WTC11 (cell line): ENCODE measurements at regions not wholly inside any gene's neighbourhood (a gene's known extent, or its start where the extent isn't known, plus 50 kb on each side); places are given as distances from the start of the nearest gene placed in this dataset.

Experiments used
- ATAC-seq: fragments of 200-7000 bp; cut with Tn5 transposase; 2 replicates; pipeline ENCODE4 v1.10.0; 2021; ENCODE audit warnings: mild to moderate bottlenecking, moderate library complexity
- CTCF ChIA-PET: fragments of 300-600 bp; sonication (Branson Sonifier 250); formaldehyde crosslinking; loops from one replicate; lab custom pipeline; 2021; ENCODE audit warnings: antibody characterized with exemption; lab: Charles Lee
- POLR2A ChIA-PET: fragments of 350-600 bp; sonication (Branson Sonifier 250); formaldehyde crosslinking; loops from one replicate; lab custom pipeline; 2021; ENCODE audit warnings: antibody characterized with exemption; lab: Charles Lee
- DNase-seq: peaks from one replicate; pipeline ENCODE4 v3.0.0; 2021; ENCODE audit warnings: low spot score
- H3K27ac Mint-ChIP-seq: 2 replicates; pipeline ENCODE4 v1.8.0; 2021; ENCODE audit warnings: mixed read lengths
- H3K27me3 Mint-ChIP-seq: 2 replicates; pipeline ENCODE4 v1.8.0; 2021; ENCODE audit warnings: low read depth, mild to moderate bottlenecking, moderate library complexity, mixed read lengths
- H3K36me3 Mint-ChIP-seq: 2 replicates; pipeline ENCODE4 v1.8.0; 2021; ENCODE audit warnings: mixed read lengths
- H3K4me1 Mint-ChIP-seq: 2 replicates; pipeline ENCODE4 v1.8.0; 2022; ENCODE audit warnings: mixed read lengths
- H3K4me3 Mint-ChIP-seq: 2 replicates; pipeline ENCODE4 v1.8.0; 2021; ENCODE audit warnings: mild to moderate bottlenecking, moderate library complexity, mixed read lengths
- H3K9me3 Mint-ChIP-seq: 2 replicates; pipeline ENCODE4 v1.8.0; 2021; ENCODE audit warnings: mixed read lengths
- CREB1 ChIP-seq: sonication (generic); formaldehyde crosslinking; IDR thresholded peaks from 2 replicates; pipeline ENCODE4 v1.8.0; 2023; ENCODE audit warnings: mild to moderate bottlenecking, missing genetic modification reagents
- ELF4 ChIP-seq: sonication (generic); formaldehyde crosslinking; IDR thresholded peaks from 2 replicates; pipeline ENCODE4 v1.8.1; 2022; ENCODE audit warnings: low read depth, mild to moderate bottlenecking, moderate library complexity, missing genetic modification reagents
- EMX1 ChIP-seq: fragments of 250-450 bp; sonication (Bioruptor Pico); IDR thresholded peaks from 2 replicates; pipeline ENCODE4 v1.8.0; 2021; ENCODE audit warnings: mild to moderate bottlenecking
- FOXJ3 ChIP-seq: sonication (generic); formaldehyde crosslinking; IDR thresholded peaks from 2 replicates; pipeline ENCODE4 v1.9.0; 2021; ENCODE audit warnings: missing genetic modification reagents, mild to moderate bottlenecking, borderline replicate concordance
- FOXK1 ChIP-seq: sonication (generic); formaldehyde crosslinking; IDR thresholded peaks from 2 replicates; pipeline ENCODE4 v1.8.0; 2022; ENCODE audit warnings: mild to moderate bottlenecking, moderate library complexity, missing genetic modification reagents
- FOXP1 ChIP-seq: sonication (generic); formaldehyde crosslinking; IDR thresholded peaks from 2 replicates; pipeline ENCODE4 v1.8.0; 2022; ENCODE audit warnings: missing genetic modification reagents, mild to moderate bottlenecking, moderate library complexity, borderline replicate concordance
- GABPB1 ChIP-seq: sonication (generic); formaldehyde crosslinking; IDR thresholded peaks from 2 replicates; pipeline ENCODE4 v1.8.1; 2023; ENCODE audit warnings: mild to moderate bottlenecking, missing genetic modification reagents
- NR2C2 ChIP-seq: sonication (generic); formaldehyde crosslinking; IDR thresholded peaks from 2 replicates; pipeline ENCODE4 v1.8.0; 2022; ENCODE audit warnings: mild to moderate bottlenecking, missing genetic modification reagents
- RELA ChIP-seq: sonication (generic); formaldehyde crosslinking; IDR thresholded peaks from 2 replicates; pipeline ENCODE4 v1.8.1; 2022; ENCODE audit warnings: missing genetic modification reagents, mild to moderate bottlenecking, borderline replicate concordance
- ZNF138 ChIP-seq: sonication (generic); formaldehyde crosslinking; conservative IDR thresholded peaks from 2 replicates; pipeline ENCODE4 v1.8.1; 2022; ENCODE audit warnings: mild to moderate bottlenecking, moderate library complexity, missing genetic modification reagents
- ZNF219 ChIP-seq: sonication (generic); formaldehyde crosslinking; IDR thresholded peaks from 2 replicates; pipeline ENCODE4 v1.8.0; 2023; ENCODE audit warnings: missing genetic modification reagents, mild to moderate bottlenecking, borderline replicate concordance
- ZNF423 ChIP-seq: fragments of 250-450 bp; sonication (Bioruptor Pico); IDR thresholded peaks from 2 replicates; pipeline ENCODE4 v2.1.2; 2022; ENCODE audit warnings: mild to moderate bottlenecking, moderate library complexity
- TF ChIP-seq, protein P1 (sequence below): fragments of 250-450 bp; sonication (Bioruptor Pico); IDR thresholded peaks from 2 replicates; pipeline ENCODE4 v1.9.0; 2021; ENCODE audit warnings: mild to moderate bottlenecking, borderline replicate concordance
- TF ChIP-seq, protein P2 (sequence below): fragments of 250-450 bp; sonication (Bioruptor Pico); IDR thresholded peaks from 2 replicates; pipeline ENCODE4 v1.9.0; 2021; ENCODE audit warnings: mild to moderate bottlenecking
- TF ChIP-seq, protein P3 (sequence below): sonication (generic); formaldehyde crosslinking; IDR thresholded peaks from 2 replicates; pipeline ENCODE4 v1.8.1; 2023; ENCODE audit warnings: mild to moderate bottlenecking, missing genetic modification reagents
- TF ChIP-seq, protein P4 (sequence below): fragments of 250-450 bp; sonication (Bioruptor Pico); conservative IDR thresholded peaks from 2 replicates; pipeline ENCODE4 v1.9.0; 2021; ENCODE audit warnings: mild to moderate bottlenecking
- TF ChIP-seq, protein P5 (sequence below): sonication (generic); formaldehyde crosslinking; IDR thresholded peaks from 2 replicates; pipeline ENCODE4 v1.8.1; 2022; ENCODE audit warnings: low read depth, missing genetic modification reagents, borderline replicate concordance
- TF ChIP-seq, protein P6 (sequence below): fragments of 200-600 bp; IDR thresholded peaks from 2 replicates; pipeline ENCODE4 v1.8.0; 2022; ENCODE audit warnings: antibody characterized with exemption

DNA sequence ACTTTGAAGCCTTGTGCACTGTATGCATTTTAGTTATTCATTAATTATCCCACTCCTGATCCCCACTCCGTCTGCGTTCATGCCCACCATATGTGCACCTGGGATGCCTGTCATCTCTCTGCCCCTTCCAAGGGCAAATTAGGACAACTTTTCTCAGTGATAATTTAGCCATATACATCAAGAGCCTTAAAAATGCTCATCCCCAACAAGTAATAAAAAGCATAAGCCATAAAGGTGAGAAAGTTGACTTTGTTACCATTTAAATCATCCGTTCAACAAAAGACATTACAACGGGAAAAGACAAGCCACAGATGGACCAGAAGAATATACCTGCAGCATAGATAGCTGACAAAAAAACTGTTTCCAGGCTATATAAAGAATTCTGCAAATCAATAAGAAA is 131.4 kb upstream of the LINGO1 start:
- Mint-ChIP-seq H3K4me3 (no peak overlapping the region), H3K9me3 (no peaks in the 10 kb centered on the region), H3K27ac (no peak overlapping the region), H3K36me3 (no peaks in the 10 kb centered on the region), H3K4me1 (peaks cover 30% of the 10 kb centered on the region), H3K27me3 (no peaks in the 10 kb centered on the region)
- CTCF ChIA-PET, result interaction anchor here (1.0 to 1.2 kb wide), 2 partner anchors 20 to 57 kb away, joined by 3 read pairs; no protein-coding TSS in a partner anchor
- DNase-seq (no peak), ATAC-seq (no peak)
- POLR2A ChIA-PET, result no interaction called here
- TF ChIP-seq, protein P1, sequence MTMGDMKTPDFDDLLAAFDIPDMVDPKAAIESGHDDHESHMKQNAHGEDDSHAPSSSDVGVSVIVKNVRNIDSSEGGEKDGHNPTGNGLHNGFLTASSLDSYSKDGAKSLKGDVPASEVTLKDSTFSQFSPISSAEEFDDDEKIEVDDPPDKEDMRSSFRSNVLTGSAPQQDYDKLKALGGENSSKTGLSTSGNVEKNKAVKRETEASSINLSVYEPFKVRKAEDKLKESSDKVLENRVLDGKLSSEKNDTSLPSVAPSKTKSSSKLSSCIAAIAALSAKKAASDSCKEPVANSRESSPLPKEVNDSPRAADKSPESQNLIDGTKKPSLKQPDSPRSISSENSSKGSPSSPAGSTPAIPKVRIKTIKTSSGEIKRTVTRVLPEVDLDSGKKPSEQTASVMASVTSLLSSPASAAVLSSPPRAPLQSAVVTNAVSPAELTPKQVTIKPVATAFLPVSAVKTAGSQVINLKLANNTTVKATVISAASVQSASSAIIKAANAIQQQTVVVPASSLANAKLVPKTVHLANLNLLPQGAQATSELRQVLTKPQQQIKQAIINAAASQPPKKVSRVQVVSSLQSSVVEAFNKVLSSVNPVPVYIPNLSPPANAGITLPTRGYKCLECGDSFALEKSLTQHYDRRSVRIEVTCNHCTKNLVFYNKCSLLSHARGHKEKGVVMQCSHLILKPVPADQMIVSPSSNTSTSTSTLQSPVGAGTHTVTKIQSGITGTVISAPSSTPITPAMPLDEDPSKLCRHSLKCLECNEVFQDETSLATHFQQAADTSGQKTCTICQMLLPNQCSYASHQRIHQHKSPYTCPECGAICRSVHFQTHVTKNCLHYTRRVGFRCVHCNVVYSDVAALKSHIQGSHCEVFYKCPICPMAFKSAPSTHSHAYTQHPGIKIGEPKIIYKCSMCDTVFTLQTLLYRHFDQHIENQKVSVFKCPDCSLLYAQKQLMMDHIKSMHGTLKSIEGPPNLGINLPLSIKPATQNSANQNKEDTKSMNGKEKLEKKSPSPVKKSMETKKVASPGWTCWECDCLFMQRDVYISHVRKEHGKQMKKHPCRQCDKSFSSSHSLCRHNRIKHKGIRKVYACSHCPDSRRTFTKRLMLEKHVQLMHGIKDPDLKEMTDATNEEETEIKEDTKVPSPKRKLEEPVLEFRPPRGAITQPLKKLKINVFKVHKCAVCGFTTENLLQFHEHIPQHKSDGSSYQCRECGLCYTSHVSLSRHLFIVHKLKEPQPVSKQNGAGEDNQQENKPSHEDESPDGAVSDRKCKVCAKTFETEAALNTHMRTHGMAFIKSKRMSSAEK (CRISPR knock-in tag), result no peak
- TF ChIP-seq CREB1 (CRISPR knock-in tag), result no peak
- no peak for TF ChIP-seq NR2C2 (CRISPR knock-in tag)
- TF ChIP-seq, protein P2, sequence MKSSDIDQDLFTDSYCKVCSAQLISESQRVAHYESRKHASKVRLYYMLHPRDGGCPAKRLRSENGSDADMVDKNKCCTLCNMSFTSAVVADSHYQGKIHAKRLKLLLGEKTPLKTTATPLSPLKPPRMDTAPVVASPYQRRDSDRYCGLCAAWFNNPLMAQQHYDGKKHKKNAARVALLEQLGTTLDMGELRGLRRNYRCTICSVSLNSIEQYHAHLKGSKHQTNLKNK (CRISPR knock-in tag), result no peak
- TF ChIP-seq FOXP1 (CRISPR knock-in tag), result no peak
- no peak for TF ChIP-seq FOXJ3 (CRISPR knock-in tag)
- TF ChIP-seq ZNF138 (CRISPR knock-in tag), result no peak
- TF ChIP-seq, protein P3, sequence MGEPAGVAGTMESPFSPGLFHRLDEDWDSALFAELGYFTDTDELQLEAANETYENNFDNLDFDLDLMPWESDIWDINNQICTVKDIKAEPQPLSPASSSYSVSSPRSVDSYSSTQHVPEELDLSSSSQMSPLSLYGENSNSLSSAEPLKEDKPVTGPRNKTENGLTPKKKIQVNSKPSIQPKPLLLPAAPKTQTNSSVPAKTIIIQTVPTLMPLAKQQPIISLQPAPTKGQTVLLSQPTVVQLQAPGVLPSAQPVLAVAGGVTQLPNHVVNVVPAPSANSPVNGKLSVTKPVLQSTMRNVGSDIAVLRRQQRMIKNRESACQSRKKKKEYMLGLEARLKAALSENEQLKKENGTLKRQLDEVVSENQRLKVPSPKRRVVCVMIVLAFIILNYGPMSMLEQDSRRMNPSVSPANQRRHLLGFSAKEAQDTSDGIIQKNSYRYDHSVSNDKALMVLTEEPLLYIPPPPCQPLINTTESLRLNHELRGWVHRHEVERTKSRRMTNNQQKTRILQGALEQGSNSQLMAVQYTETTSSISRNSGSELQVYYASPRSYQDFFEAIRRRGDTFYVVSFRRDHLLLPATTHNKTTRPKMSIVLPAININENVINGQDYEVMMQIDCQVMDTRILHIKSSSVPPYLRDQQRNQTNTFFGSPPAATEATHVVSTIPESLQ (CRISPR knock-in tag), result no peak
- TF ChIP-seq EMX1 (CRISPR knock-in tag), result no peak
- TF ChIP-seq, protein P4, sequence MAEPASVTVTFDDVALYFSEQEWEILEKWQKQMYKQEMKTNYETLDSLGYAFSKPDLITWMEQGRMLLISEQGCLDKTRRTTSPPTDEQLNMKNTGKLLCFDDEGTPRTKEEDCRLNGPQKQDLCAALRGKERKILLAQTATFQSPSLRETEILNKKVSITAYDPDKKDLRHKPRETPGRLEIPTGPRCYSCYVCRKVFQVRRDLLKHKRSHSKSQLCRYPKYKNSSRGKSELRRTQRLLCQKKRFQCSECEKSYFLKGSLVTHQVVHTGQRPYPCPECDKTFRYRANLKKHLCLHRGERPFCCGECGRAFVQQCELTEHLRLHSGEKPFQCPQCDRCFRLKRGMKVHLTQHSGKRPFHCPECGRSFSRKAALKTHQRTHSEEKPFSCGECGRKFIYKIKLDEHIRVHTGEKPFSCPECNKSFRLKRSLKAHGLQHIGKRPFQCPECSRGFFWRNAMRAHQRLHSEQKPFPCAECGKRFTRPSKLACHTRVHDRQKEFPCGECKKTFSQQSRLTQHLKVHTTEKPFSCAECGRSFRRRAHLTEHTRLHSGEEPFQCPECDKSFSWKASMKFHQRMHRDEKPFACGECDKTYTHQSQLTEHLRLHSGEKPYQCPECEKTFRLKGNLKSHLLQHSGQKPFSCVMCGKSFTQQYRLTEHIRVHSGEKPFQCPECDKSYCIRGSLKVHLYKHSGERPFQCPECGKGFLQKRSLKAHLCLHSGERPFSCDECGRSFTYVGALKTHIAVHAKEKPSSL (CRISPR knock-in tag), result no peak
- TF ChIP-seq ZNF219, result no peak
- TF ChIP-seq, protein P5, sequence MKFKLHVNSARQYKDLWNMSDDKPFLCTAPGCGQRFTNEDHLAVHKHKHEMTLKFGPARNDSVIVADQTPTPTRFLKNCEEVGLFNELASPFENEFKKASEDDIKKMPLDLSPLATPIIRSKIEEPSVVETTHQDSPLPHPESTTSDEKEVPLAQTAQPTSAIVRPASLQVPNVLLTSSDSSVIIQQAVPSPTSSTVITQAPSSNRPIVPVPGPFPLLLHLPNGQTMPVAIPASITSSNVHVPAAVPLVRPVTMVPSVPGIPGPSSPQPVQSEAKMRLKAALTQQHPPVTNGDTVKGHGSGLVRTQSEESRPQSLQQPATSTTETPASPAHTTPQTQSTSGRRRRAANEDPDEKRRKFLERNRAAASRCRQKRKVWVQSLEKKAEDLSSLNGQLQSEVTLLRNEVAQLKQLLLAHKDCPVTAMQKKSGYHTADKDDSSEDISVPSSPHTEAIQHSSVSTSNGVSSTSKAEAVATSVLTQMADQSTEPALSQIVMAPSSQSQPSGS (CRISPR knock-in tag), result no peak
- TF ChIP-seq FOXK1, result no peak

DNA sequence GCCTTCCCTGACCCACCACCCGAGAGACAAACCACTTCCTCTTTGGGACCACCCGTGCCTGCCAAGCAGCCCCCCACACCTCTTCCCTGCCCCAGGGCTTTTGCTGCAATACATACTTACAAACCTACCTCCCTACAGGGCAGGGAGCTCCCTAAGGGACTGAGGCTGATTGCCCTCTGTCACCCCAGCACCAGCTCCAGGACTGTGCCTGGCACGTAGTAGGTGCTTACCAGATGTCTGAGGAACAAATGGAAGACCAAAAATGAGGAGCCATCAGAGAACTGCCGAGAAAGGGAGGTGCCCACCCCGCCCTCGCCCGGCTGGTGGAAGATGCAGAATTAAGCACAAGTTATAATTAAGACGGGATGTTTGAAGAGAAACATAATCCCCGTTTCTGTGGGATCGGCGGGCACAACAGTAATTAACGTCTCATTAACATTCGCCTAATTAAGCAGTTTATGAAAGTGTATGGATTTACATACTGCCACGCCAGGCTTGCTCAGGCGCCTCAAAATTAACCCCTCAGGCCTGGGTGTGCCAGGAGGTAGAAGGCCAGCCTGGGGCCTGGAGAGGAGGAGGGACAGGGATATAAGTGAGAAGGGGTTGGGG is 130.1 kb upstream of the LINGO1 start:
- no peaks in the 10 kb centered on the region for H3K36me3 Mint-ChIP-seq
- DNase-seq (no peak), ATAC-seq (no peak)
- H3K27me3 Mint-ChIP-seq, result no peaks in the 10 kb centered on the region
- H3K4me3 Mint-ChIP-seq, result no peak overlapping the region
- peak overlapping the region; percentile 2; the same call in 1 of the 2 replicates for H3K27ac Mint-ChIP-seq
- TF ChIP-seq ZNF423 (CRISPR knock-in tag), result no peak
- no peak for TF ChIP-seq GABPB1 (CRISPR knock-in tag)
- no peak for TF ChIP-seq ELF4
- no peak for TF ChIP-seq RELA (CRISPR knock-in tag)
- TF ChIP-seq, protein P6, sequence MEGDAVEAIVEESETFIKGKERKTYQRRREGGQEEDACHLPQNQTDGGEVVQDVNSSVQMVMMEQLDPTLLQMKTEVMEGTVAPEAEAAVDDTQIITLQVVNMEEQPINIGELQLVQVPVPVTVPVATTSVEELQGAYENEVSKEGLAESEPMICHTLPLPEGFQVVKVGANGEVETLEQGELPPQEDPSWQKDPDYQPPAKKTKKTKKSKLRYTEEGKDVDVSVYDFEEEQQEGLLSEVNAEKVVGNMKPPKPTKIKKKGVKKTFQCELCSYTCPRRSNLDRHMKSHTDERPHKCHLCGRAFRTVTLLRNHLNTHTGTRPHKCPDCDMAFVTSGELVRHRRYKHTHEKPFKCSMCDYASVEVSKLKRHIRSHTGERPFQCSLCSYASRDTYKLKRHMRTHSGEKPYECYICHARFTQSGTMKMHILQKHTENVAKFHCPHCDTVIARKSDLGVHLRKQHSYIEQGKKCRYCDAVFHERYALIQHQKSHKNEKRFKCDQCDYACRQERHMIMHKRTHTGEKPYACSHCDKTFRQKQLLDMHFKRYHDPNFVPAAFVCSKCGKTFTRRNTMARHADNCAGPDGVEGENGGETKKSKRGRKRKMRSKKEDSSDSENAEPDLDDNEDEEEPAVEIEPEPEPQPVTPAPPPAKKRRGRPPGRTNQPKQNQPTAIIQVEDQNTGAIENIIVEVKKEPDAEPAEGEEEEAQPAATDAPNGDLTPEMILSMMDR, result no peak
- no peaks in the 10 kb centered on the region for H3K9me3 Mint-ChIP-seq
- ChIA-PET POLR2A (interaction anchor here (0.6 kb wide), 1 partner anchor 344 kb away, joined by 3 read pairs; no protein-coding TSS in a partner anchor), CTCF (interaction anchor here (1.2 kb wide), 2 partner anchors 22 to 58 kb away, joined by 3 read pairs; no protein-coding TSS in a partner anchor)
- H3K4me1 Mint-ChIP-seq, result peaks cover 26% of the 10 kb centered on the region
